ENCODE measurements at regions not wholly inside any gene's neighbourhood (a gene's known extent, or its start where the extent isn't known, plus 50 kb on each side); places are given as distances from the start of the nearest gene placed in this dataset.

DNA sequence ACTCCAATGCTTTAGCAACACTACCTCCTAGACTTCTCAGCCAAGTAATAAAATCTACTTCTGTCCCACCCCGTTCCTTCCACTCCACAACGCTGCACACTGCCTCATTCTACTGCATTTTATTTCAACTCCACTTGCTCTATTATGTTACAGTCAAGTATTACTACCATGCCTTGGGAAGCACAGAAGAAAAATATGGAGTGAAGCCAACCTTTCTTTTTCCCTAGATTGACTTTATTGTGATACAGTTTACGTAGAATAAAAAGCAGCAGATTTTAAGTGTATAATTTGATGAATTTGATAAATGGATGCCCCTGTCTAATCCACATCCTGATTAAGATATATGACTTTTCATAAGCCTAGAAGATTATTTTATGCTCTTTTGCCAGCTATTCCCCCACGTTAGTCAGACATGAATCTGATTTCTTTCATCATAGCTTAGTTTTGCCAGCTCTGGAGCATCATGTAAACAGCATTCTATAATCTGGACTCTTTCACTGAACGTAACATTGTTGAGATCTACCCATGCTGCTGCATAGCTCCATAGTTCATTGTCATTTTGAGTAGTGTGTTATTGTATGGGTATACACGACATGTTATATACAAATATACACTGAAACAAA, 676.8 kb upstream of the RAB6C start:
- Histone ChIP-seq H3K4me1 (peaks cover 17% of the 10 kb centered on the region), H3K27ac (replicated peaks) (peak overlapping the region; percentile 65), H3K4me3 (no peak overlapping the region), H3K36me3 (no peaks in the 10 kb centered on the region), H3K27me3 (ENCODE audit: low read depth) (no peaks in the 10 kb centered on the region), H3K9me3 (replicated peaks) (peaks cover 8% of the 10 kb centered on the region)
- no peak for DNase-seq
- intact Hi-C loops (cut with micrococcal nuclease) = no loop called here
- no peak for TF ChIP-seq CTCF (IDR thresholded peaks at IDR 0.05; ENCODE audit: borderline replicate concordance)

- H3K27ac ChIP-seq (replicated peaks) = no peak overlapping the region
- no peak for DNase-seq
- no peaks in the 10 kb centered on the region for H3K36me3 ChIP-seq
- intact Hi-C loops (cut with micrococcal nuclease) = no loop called here
- TF ChIP-seq CTCF (IDR thresholded peaks at IDR 0.05; ENCODE audit: borderline replicate concordance) = no peak
- no peaks in the 10 kb centered on the region for H3K9me3 ChIP-seq (replicated peaks)
- no peak overlapping the region for H3K4me3 ChIP-seq
- H3K27me3 ChIP-seq (ENCODE audit: low read depth) = no peaks in the 10 kb centered on the region
- H3K4me1 ChIP-seq = no peaks in the 10 kb centered on the region
These were observed 665.3 kb upstream of the RAB6C start for GRCh38 chr2:129314120-129314519.

DNA sequence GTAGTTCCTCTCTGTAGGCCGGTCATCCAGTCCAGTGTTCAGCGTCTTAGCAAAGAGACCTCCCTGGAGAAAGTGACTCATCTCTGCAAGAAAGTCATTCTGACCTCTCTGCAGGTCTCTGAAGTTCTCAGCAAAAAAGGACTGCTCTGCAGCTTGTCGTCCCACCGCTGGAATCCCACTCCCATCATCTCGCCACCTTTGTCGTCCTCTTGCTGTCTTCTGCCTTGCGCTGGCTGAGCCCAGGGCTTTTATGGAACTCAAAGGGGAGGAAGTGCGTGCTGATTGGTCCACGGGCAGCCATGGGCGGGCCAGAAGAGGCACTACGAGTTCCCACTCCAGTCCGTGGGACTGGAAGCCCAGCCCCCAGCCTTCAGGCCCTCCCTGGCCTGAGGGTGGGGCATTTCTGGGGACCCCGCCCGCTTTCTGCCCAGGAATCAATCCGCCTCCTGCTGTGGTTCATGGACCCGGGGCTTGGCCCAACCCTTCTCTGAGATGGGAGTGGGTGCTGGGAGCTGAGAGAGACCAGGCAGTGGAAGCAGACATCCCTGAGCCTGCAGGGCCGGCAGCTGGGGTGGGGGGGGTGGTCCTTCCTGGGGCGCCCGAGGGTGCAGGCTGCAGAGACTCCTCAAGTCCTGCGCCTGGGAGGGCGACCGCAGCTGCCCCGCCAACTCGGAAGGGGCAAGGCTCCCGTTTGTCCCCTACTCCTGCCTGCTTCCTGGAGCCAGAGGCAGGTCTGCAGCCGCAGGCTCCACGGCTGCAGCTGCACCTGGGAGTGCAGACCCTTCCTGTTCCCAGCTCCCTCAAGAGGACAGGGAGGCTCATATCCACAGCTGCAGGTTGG, 660.7 kb upstream of the RAB6C start:
- no peaks in the 10 kb centered on the region for H3K36me3 ChIP-seq
- no peaks in the 10 kb centered on the region for H3K4me1 ChIP-seq
- H3K4me3 ChIP-seq = no peak overlapping the region
- TF ChIP-seq CTCF (IDR thresholded peaks at IDR 0.05; ENCODE audit: borderline replicate concordance) = no peak
- H3K27ac ChIP-seq (replicated peaks) = no peak overlapping the region
- H3K9me3 ChIP-seq (replicated peaks) = no peaks in the 10 kb centered on the region
- H3K27me3 ChIP-seq (ENCODE audit: low read depth) = no peaks in the 10 kb centered on the region
- intact Hi-C loops (cut with micrococcal nuclease) = no loop called here
- DNase-seq = no peak

DNA sequence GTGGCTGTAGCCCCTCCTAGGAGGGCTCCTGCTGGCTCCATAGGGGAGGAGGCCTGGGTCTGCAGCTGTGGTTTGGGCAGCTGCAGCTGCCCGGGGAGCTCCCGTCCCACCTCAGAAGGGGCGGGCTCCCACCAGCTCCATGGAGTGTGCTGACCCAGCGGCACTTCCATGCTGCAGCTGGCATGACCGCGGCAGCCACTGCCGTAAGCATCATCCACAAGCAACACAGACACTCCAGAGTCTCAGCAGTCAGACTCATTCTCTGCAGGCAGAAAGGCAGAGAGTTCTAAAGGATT, 660.1 kb upstream of the RAB6C start:
- Histone ChIP-seq H3K27ac (replicated peaks) (no peak overlapping the region), H3K4me1 (no peaks in the 10 kb centered on the region), H3K9me3 (replicated peaks) (no peaks in the 10 kb centered on the region), H3K27me3 (ENCODE audit: low read depth) (no peaks in the 10 kb centered on the region), H3K36me3 (no peaks in the 10 kb centered on the region), H3K4me3 (no peak overlapping the region)
- no peak for DNase-seq
- intact Hi-C loops (cut with micrococcal nuclease) = no loop called here
- no peak for TF ChIP-seq CTCF (IDR thresholded peaks at IDR 0.05; ENCODE audit: borderline replicate concordance)

DNA sequence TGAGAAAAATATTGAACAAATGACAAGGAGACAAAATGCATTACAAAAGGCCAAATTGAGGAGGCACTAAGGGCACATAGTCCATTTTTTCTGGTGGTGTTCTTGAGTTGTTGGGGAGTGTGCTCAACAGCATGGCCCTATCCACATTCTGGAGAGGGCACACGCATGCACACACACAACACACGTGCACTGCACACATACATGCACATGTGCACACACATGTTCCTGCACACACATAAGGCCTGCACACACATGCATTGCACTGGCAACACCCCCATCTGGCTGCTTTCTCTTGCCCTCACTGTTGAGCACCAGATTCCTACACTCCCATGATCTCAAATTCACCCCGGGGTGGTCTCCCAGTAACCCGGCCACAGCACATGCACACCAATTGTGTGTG, 659.2 kb upstream of the RAB6C start:
- TF ChIP-seq CTCF (IDR thresholded peaks at IDR 0.05; ENCODE audit: borderline replicate concordance) = no peak
- H3K27ac ChIP-seq (replicated peaks) = no peak overlapping the region

More for the DNA sequence above, 659.2 kb upstream of the RAB6C start:
- Histone ChIP-seq H3K9me3 (replicated peaks) (no peaks in the 10 kb centered on the region), H3K36me3 (no peaks in the 10 kb centered on the region), H3K4me1 (no peaks in the 10 kb centered on the region), H3K27me3 (ENCODE audit: low read depth) (no peaks in the 10 kb centered on the region), H3K4me3 (no peak overlapping the region)
- intact Hi-C loops (cut with micrococcal nuclease) = no loop called here
- DNase-seq = no peak

All from left ventricle myocardium inferior (tissue), 1 donor.